ENCODE measurements at regions not wholly inside any gene's neighbourhood (a gene's known extent, or its start where the extent isn't known, plus 50 kb on each side); places are given as distances from the start of the nearest gene placed in this dataset.
"Not testable (repeated sequence)": the region's sequence is repeated elsewhere in the genome, so short reads cannot be mapped to it uniquely, and the experiment has no call there.

- DNase-seq (ENCODE audit: low spot score); H3K4me1 Mint-ChIP-seq (ENCODE audit: low read depth); H3K4me3 Mint-ChIP-seq (ENCODE audit: low read depth); H3K9me3 Mint-ChIP-seq; H3K36me3 Mint-ChIP-seq (ENCODE audit: low read depth); H3K27ac Mint-ChIP-seq; H3K27me3 Mint-ChIP-seq (ENCODE audit: low read depth); intact Hi-C loops (cut with micrococcal nuclease): not testable (repeated sequence)
Observed at GRCh38 chr2:87255410-87255809, 233.8 kb upstream of the PLGLB1 start.

DNA sequence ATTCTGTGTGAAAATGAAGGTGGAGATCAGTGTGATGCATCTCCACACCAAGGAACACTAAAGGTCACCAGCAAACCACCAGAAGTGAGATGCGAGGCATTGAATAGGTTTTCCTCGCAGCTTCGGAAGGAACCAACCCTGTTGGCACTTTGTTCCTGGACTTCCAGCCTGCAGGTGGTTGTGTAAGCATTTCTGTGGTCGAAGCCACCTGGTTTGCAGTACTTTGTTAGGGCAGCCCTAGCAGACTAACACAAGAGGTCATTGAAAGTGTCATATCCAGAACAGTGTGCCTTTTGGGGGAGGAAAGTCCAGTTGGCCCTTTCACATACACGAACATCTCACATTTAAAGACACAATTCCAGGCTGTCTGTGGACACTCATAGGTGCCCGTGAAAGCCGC lies 237.2 kb upstream of the PLGLB1 start:
- H3K36me3 Mint-ChIP-seq (ENCODE audit: low read depth); H3K4me3 Mint-ChIP-seq (ENCODE audit: low read depth); intact Hi-C loops (cut with micrococcal nuclease); H3K4me1 Mint-ChIP-seq (ENCODE audit: low read depth); DNase-seq (ENCODE audit: low spot score); H3K9me3 Mint-ChIP-seq; H3K27ac Mint-ChIP-seq; H3K27me3 Mint-ChIP-seq (ENCODE audit: low read depth): not testable (repeated sequence)

GRCh38 chr2:87262184-87262702 lies 240.6 kb upstream of the PLGLB1 start:
- H3K27ac Mint-ChIP-seq; H3K27me3 Mint-ChIP-seq (ENCODE audit: low read depth); H3K4me1 Mint-ChIP-seq (ENCODE audit: low read depth); H3K9me3 Mint-ChIP-seq; H3K36me3 Mint-ChIP-seq (ENCODE audit: low read depth); intact Hi-C loops (cut with micrococcal nuclease); DNase-seq (ENCODE audit: low spot score); H3K4me3 Mint-ChIP-seq (ENCODE audit: low read depth): not testable (repeated sequence)

DNA sequence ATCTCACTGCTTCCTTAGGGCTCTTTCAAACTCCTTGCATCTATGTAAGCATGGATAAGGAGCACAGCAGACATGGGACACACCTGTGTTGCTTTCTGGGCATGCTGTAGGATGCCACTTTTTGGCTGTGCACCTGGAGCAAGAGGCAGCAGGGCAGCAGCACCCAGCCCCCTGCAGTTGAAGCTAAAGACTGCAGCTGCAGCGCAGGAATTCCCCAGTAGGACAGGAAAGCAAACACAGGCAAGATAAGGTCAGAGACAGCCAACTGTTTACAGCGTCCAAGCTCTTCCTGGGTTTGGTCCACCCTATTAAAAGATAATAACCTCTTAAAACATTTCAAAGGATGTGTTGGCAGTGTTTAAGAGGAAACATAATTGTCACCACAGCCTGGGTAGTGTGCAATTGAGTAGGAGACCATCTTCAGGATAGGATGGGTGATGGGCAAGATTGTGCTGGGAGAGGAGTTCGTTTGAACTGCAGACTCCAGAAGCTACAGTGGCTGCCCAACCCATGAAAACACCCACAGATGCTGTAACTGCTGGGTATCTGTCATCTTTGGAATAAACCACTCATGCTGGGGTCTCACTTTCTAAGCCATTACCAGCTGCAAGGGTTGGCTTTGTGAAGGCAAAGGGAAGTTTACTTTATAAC lies 242.3 kb upstream of the PLGLB1 start:
- H3K4me3 Mint-ChIP-seq (ENCODE audit: low read depth); intact Hi-C loops (cut with micrococcal nuclease); H3K4me1 Mint-ChIP-seq (ENCODE audit: low read depth); H3K27ac Mint-ChIP-seq; H3K36me3 Mint-ChIP-seq (ENCODE audit: low read depth); H3K9me3 Mint-ChIP-seq; DNase-seq (ENCODE audit: low spot score); H3K27me3 Mint-ChIP-seq (ENCODE audit: low read depth): not testable (repeated sequence)

GRCh38 chr2:87275192-87275591 lies 253.5 kb upstream of the PLGLB1 start:
- intact Hi-C loops (cut with micrococcal nuclease); H3K27ac Mint-ChIP-seq: not testable (repeated sequence)

DNA sequence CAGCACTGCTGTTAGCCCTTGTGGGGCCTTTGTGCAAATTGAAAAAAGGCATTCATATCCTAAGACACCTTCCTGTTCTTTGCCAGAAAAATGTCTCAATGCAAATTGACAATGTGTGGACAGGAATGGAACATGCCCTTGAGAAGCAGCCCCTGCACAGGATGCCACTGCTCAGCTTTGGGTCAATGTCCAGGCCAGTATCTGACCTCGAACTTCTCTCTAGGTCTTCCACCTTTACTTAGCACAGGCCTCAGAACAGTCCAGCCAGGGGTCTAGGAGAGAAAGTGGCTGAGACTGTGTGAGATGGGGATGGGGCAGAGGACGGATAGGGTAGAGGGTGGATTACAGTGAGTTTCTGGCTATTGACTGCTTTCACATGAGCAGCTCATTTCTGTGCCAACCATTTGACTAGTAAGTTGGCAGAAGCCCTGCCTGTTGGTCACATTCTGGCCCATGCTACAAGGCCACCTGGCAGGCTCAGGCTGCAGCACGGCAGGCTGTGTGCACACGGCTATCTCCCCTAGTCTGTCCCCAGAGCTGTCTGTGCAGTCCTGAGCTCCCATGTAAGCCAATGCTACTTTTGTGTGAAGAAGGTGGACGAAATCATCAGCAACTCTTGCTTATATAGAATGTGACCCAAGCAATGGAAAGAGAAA lies 254.5 kb upstream of the PLGLB1 start:
- H3K9me3 Mint-ChIP-seq; H3K27ac Mint-ChIP-seq; intact Hi-C loops (cut with micrococcal nuclease): not testable (repeated sequence)

More at GRCh38 chr2:87275192-87275591, 253.5 kb upstream of the PLGLB1 start:
- not testable (repeated sequence) for H3K4me1 Mint-ChIP-seq (ENCODE audit: low read depth); H3K4me3 Mint-ChIP-seq (ENCODE audit: low read depth); H3K36me3 Mint-ChIP-seq (ENCODE audit: low read depth); H3K9me3 Mint-ChIP-seq; H3K27me3 Mint-ChIP-seq (ENCODE audit: low read depth); DNase-seq (ENCODE audit: low spot score)

DNA sequence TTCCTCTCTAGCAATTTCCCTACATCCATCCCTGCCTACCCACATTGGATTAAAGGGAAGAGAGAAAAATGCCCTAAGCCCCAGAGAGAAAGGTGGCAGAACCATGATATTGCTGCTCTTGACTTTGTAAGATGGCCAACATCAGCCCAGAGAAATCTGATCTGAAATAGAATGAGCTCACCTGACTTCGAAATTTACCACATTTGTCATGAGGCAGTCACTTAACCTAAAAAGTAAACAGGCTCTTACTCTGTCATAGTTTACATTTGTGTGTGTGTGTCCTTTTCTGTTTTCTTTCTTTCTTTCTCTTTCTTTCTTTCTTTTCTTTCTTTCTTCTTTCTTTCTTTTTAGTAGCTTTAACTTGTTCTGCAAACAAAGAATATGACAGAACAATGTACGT lies 255.0 kb upstream of the PLGLB1 start:
- DNase-seq (ENCODE audit: low spot score); H3K27ac Mint-ChIP-seq; H3K36me3 Mint-ChIP-seq (ENCODE audit: low read depth); H3K27me3 Mint-ChIP-seq (ENCODE audit: low read depth); H3K9me3 Mint-ChIP-seq; H3K4me1 Mint-ChIP-seq (ENCODE audit: low read depth); H3K4me3 Mint-ChIP-seq (ENCODE audit: low read depth); intact Hi-C loops (cut with micrococcal nuclease): not testable (repeated sequence)

More for the DNA sequence above, 254.5 kb upstream of the PLGLB1 start:
- not testable (repeated sequence) for H3K27me3 Mint-ChIP-seq (ENCODE audit: low read depth); H3K4me1 Mint-ChIP-seq (ENCODE audit: low read depth); H3K36me3 Mint-ChIP-seq (ENCODE audit: low read depth); H3K4me3 Mint-ChIP-seq (ENCODE audit: low read depth); DNase-seq (ENCODE audit: low spot score)

DNA sequence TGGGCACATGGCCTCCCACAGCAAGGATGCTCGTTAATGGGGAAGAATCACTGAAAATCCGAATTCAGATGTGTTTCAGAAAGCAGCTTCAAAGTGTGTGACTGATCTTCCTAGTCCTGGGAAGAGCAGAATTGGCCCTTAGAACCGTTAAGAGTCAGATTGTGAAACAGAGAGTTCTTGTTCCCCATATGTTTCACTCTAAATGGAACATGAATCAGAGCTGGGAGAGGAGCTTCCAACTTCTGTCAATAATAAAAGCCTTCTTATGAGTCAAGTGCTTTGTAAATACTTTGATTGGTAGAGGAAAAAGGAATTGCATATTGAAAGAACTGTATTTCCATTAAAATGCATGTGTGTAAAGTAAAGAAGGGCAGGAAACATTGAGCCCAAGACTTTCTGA lies 256.1 kb upstream of the PLGLB1 start:
- H3K27me3 Mint-ChIP-seq (ENCODE audit: low read depth); H3K4me1 Mint-ChIP-seq (ENCODE audit: low read depth); H3K4me3 Mint-ChIP-seq (ENCODE audit: low read depth); H3K36me3 Mint-ChIP-seq (ENCODE audit: low read depth); intact Hi-C loops (cut with micrococcal nuclease); H3K27ac Mint-ChIP-seq; DNase-seq (ENCODE audit: low spot score); H3K9me3 Mint-ChIP-seq: not testable (repeated sequence)

- intact Hi-C loops (cut with micrococcal nuclease); H3K4me3 Mint-ChIP-seq (ENCODE audit: low read depth); H3K27ac Mint-ChIP-seq; H3K36me3 Mint-ChIP-seq (ENCODE audit: low read depth); DNase-seq (ENCODE audit: low spot score); H3K4me1 Mint-ChIP-seq (ENCODE audit: low read depth); H3K27me3 Mint-ChIP-seq (ENCODE audit: low read depth); H3K9me3 Mint-ChIP-seq: not testable (repeated sequence)
Observed at GRCh38 chr2:87280596-87281355, 259.1 kb upstream of the PLGLB1 start.

DNA sequence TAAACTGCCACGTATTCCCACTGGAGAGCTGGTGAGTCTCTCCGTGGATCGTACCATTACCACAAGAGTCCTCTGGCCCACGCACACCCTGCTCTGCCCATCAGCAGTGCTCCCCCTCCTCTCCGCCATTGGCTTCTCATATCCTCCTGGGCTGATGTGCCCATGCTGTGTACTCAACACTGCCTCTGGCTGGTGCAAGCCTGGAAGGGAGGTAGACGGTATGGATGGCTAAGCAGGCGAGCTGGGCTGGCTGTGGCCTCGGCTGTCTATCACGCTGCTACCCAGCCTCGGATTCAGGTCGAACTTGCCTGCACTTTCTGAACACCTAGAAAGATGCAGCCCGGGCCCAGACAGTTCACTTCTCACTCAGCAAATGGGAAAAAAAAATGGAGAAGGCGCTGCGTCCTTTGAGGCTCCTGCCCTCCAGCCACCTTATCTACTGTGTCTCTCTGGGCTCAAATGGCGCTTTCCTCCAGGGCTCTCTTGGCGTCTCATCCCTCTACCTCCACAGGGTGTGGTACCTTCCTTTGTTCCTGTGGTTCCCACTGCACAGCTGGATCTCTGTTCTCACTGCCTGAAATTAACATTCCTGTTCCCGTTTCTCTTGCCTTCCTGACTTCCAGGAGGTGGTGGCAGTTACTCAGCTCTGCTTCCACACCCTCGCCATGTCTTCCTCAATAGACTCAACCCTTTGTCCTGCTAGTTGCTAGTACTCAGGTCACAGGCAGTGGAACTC lies 262.3 kb upstream of the PLGLB1 start:
- intact Hi-C loops (cut with micrococcal nuclease) = not testable (repeated sequence)

DNA sequence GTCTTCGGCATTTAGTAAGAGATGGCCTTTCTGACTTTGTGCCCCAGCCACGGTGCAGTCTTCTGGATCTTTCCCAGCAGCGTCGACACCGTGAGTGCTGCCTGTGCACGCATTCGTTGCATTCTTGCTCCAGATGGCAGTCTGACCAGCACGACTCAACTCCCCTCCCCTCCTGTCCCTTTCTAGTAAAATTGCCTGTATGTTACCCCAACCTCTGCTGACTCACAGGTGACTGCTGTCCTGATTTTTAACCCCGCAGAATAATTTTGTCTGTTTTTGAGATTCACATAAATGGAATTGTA lies 262.8 kb upstream of the PLGLB1 start:
- DNase-seq (ENCODE audit: low spot score); intact Hi-C loops (cut with micrococcal nuclease); H3K4me1 Mint-ChIP-seq (ENCODE audit: low read depth); H3K27me3 Mint-ChIP-seq (ENCODE audit: low read depth); H3K36me3 Mint-ChIP-seq (ENCODE audit: low read depth); H3K9me3 Mint-ChIP-seq; H3K4me3 Mint-ChIP-seq (ENCODE audit: low read depth); H3K27ac Mint-ChIP-seq: not testable (repeated sequence)

More for the DNA sequence above, 262.3 kb upstream of the PLGLB1 start:
- H3K4me1 Mint-ChIP-seq (ENCODE audit: low read depth); H3K27ac Mint-ChIP-seq; H3K36me3 Mint-ChIP-seq (ENCODE audit: low read depth); H3K9me3 Mint-ChIP-seq; DNase-seq (ENCODE audit: low spot score); H3K27me3 Mint-ChIP-seq (ENCODE audit: low read depth); H3K4me3 Mint-ChIP-seq (ENCODE audit: low read depth): not testable (repeated sequence)

GRCh38 chr2:87285139-87285538 lies 263.5 kb upstream of the PLGLB1 start:
- H3K9me3 Mint-ChIP-seq; DNase-seq (ENCODE audit: low spot score); H3K27me3 Mint-ChIP-seq (ENCODE audit: low read depth); intact Hi-C loops (cut with micrococcal nuclease); H3K4me1 Mint-ChIP-seq (ENCODE audit: low read depth); H3K27ac Mint-ChIP-seq; H3K36me3 Mint-ChIP-seq (ENCODE audit: low read depth); H3K4me3 Mint-ChIP-seq (ENCODE audit: low read depth): not testable (repeated sequence)

All from activated T-helper 2 cell treated with anti-CD3 and anti-CD28 coated beads, Interferon-gamma antibody, Interleukin-2, Interleukin-4, amounts not matched to agents 10 μg/mL and 5 μg/mL and 100 μg/mL, durations not matched to agents 14 hours and 24 hours and 36 hours (primary cell).